D721Med (cell line): ENCODE measurements at regions not wholly inside any gene's neighbourhood (a gene's known extent, or its start where the extent isn't known, plus 50 kb on each side); places are given as distances from the start of the nearest gene placed in this dataset.

Source experiments
- DNase-seq: peaks from one replicate; pipeline ENCODE4 v3.0.0; 2011; ENCODE audit warnings: low spot score; ENCODE audit not compliant: insufficient read length
- FAIRE-seq: peaks from 2 replicates; lab custom pipeline; 2011; peaks lifted over from hg19 to GRCh38; lab: Jason Lieb, UNC
- TF ChIP-seq, protein P1 (sequence below): IDR thresholded peaks from 2 replicates; pipeline ENCODE4 v1.5.1; 2012; ENCODE audit warnings: mild to moderate bottlenecking, control low read depth; ENCODE audit not compliant: insufficient read depth; ENCODE audit errors: missing control alignments

DNA sequence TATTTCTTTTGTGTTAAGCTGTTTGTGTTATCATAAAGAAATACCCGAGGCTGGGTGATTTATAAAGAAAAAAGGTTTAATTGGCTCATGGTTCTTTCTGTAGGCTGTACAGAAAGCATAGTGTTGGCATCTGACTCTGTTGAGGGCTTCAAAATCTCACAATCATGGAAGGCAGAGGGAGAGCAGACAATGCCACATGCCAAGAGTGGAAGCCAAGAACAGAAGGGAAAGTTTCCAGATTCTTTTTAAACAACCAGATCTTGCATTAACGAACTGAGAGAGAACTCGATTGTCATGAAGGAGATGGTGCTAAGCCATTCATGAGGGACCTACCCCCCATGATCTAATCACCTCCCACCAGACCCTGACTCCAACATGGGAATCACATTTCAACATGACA is 290.1 kb downstream of the BMP2 start:
- FAIRE-seq = no peak
- no peak for DNase-seq
- TF ChIP-seq, protein P1, sequence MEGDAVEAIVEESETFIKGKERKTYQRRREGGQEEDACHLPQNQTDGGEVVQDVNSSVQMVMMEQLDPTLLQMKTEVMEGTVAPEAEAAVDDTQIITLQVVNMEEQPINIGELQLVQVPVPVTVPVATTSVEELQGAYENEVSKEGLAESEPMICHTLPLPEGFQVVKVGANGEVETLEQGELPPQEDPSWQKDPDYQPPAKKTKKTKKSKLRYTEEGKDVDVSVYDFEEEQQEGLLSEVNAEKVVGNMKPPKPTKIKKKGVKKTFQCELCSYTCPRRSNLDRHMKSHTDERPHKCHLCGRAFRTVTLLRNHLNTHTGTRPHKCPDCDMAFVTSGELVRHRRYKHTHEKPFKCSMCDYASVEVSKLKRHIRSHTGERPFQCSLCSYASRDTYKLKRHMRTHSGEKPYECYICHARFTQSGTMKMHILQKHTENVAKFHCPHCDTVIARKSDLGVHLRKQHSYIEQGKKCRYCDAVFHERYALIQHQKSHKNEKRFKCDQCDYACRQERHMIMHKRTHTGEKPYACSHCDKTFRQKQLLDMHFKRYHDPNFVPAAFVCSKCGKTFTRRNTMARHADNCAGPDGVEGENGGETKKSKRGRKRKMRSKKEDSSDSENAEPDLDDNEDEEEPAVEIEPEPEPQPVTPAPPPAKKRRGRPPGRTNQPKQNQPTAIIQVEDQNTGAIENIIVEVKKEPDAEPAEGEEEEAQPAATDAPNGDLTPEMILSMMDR = no peak

DNA sequence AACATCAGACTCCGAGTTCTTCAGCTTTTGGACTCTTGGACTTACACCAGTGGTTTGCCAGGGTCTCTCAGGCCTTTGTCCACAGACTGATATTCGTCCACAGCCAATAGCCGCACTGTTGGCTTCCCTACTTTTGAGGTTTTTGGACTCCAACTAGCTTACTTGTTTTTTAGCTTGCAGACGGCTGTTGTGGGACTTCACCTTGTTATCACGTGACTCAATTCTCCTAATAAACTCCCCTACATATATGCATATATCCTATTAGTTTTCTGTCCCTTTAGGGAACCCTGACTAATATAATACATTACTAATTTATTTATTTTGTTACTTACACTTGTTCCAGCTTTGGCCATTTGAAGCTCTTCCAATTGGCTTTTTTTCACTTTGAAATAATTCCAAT is 311.3 kb downstream of the BMP2 start:
- no peak for FAIRE-seq
- TF ChIP-seq, protein P1 = no peak

DNA sequence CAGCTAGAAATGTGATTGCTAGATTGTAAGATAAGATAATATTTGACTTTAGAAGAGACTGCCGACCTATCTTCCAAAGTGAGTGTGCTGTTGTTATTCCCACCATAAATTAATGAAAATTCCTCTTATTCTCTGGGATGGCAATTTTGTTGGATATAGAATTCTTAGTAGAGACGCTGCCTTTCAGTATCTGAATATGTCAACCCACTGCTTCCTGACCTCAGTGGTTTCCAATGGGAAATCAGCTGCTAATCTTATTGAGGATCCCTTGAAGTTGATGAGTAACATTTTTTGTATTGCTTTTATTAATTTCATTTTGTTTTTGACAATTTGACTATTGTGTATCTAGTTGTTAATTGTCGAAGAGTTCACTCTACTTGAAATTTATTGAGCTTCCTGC is 313.0 kb downstream of the BMP2 start:
- FAIRE-seq (no peak), DNase-seq (no peak)
- TF ChIP-seq, protein P1 = no peak

More for the DNA sequence above, 311.3 kb downstream of the BMP2 start:
- no peak for DNase-seq

GRCh38 chr20:7085467-7085866 is 318.0 kb downstream of the BMP2 start:
- TF ChIP-seq, protein P1 = no peak
- FAIRE-seq (no peak), DNase-seq (no peak)

- TF ChIP-seq, protein P1 = no peak
- FAIRE-seq (no peak), DNase-seq (no peak)
These were observed 320.3 kb downstream of the BMP2 start for GRCh38 chr20:7087803-7088202.

- DNase-seq (no peak), FAIRE-seq (no peak)
- TF ChIP-seq, protein P1 = no peak
These were observed 322.5 kb downstream of the BMP2 start for GRCh38 chr20:7090001-7090400.

GRCh38 chr20:7090811-7091210 is 323.3 kb downstream of the BMP2 start:
- DNase-seq = no peak
- TF ChIP-seq, protein P1 = no peak
- FAIRE-seq = no peak
